ENCODE measurements at regions not wholly inside any gene's neighbourhood (a gene's known extent, or its start where the extent isn't known, plus 50 kb on each side); places are given as distances from the start of the nearest gene placed in this dataset.

- Histone ChIP-seq H3K9me3 (ENCODE audit: control insufficient read depth, insufficient read depth, low read depth, low read length) (no peaks in the 10 kb centered on the region), H3K27ac (ENCODE audit: extremely low read depth, low read depth, low read length) (no peak overlapping the region), H3K4me3 (ENCODE audit: low read depth, low read length) (no peak overlapping the region), H3K4me1 (ENCODE audit: control insufficient read depth, insufficient read depth, low read length) (no peaks in the 10 kb centered on the region), H3K36me3 (ENCODE audit: control insufficient read depth in 2 of 2, insufficient read depth in 1 of 2, low read length in 2 of 2) (no peaks in the 10 kb centered on the region)
- ChIA-PET CTCF (no interaction called here), POLR2A (no interaction called here)
- no peak for TF ChIP-seq IKZF3 (tag by site-specific recombination; IDR thresholded peaks at IDR 0.05)
- TF ChIP-seq SCRT1 (tag by site-specific recombination; IDR thresholded peaks at IDR 0.05; ENCODE audit: borderline replicate concordance), result no peak
Measured at GRCh38 chr4:14178421-14178820, 550.9 kb upstream of the BOD1L1 start.

GRCh38 chr4:14180166-14180565 is 552.6 kb upstream of the BOD1L1 start:
- Histone ChIP-seq H3K36me3 (ENCODE audit: control insufficient read depth in 2 of 2, insufficient read depth in 1 of 2, low read length in 2 of 2) (no peaks in the 10 kb centered on the region), H3K27ac (ENCODE audit: extremely low read depth, low read depth, low read length) (no peak overlapping the region), H3K9me3 (ENCODE audit: control insufficient read depth, insufficient read depth, low read depth, low read length) (no peaks in the 10 kb centered on the region), H3K4me1 (ENCODE audit: control insufficient read depth, insufficient read depth, low read length) (no peaks in the 10 kb centered on the region), H3K4me3 (ENCODE audit: low read depth, low read length) (no peak overlapping the region)
- ChIA-PET CTCF (no interaction called here), POLR2A (no interaction called here)
- TF ChIP-seq ZNF292 (tag by site-specific recombination; IDR thresholded peaks at IDR 0.05; ENCODE audit: borderline replicate concordance, low read depth), result no peak
- no peak for TF ChIP-seq ZNF571 (tag by site-specific recombination; IDR thresholded peaks at IDR 0.05)
- no peak for TF ChIP-seq SCRT1 (tag by site-specific recombination; IDR thresholded peaks at IDR 0.05; ENCODE audit: borderline replicate concordance)
- no peak for TF ChIP-seq ZBTB17 (tag by site-specific recombination; IDR thresholded peaks at IDR 0.05)
- TF ChIP-seq ZNF366 (tag by site-specific recombination; conservative IDR thresholded peaks at IDR 0.05), result no peak
- TF ChIP-seq ZNF518A (tag by site-specific recombination; conservative IDR thresholded peaks at IDR 0.05; ENCODE audit: low read depth), result no peak
- TF ChIP-seq ZNF664 (tag by site-specific recombination; IDR thresholded peaks at IDR 0.05), result no peak

GRCh38 chr4:14180983-14181601 is 553.6 kb upstream of the BOD1L1 start:
- no peak overlapping the region for H3K4me3 ChIP-seq (ENCODE audit: low read depth, low read length)
- H3K9me3 ChIP-seq (ENCODE audit: control insufficient read depth, insufficient read depth, low read depth, low read length), result no peaks in the 10 kb centered on the region
- H3K27ac ChIP-seq (ENCODE audit: extremely low read depth, low read depth, low read length), result no peak overlapping the region
- H3K36me3 ChIP-seq (ENCODE audit: control insufficient read depth in 2 of 2, insufficient read depth in 1 of 2, low read length in 2 of 2), result no peaks in the 10 kb centered on the region
- POLR2A ChIA-PET, result no interaction called here
- CTCF ChIA-PET, result no interaction called here
- no peaks in the 10 kb centered on the region for H3K4me1 ChIP-seq (ENCODE audit: control insufficient read depth, insufficient read depth, low read length)
- TF ChIP-seq ZNF530 (tag by site-specific recombination; IDR thresholded peaks at IDR 0.05; ENCODE audit: low read depth) (no peak), EGR2 (tag by site-specific recombination; IDR thresholded peaks at IDR 0.05; ENCODE audit: low read depth) (no peak), ZFP69B (tag by site-specific recombination; IDR thresholded peaks at IDR 0.05) (no peak), ZNF280D (tag by site-specific recombination; IDR thresholded peaks at IDR 0.05) (no peak), ZNF366 (tag by site-specific recombination; conservative IDR thresholded peaks at IDR 0.05) (no peak), OSR2 (tag by site-specific recombination; IDR thresholded peaks at IDR 0.05) (no peak), ZNF362 (tag by site-specific recombination; IDR thresholded peaks at IDR 0.05) (no peak), ZNF266 (tag by site-specific recombination; IDR thresholded peaks at IDR 0.05; ENCODE audit: low read depth) (no peak), ZNF174 (tag by site-specific recombination; IDR thresholded peaks at IDR 0.05) (no peak), SCRT1 (tag by site-specific recombination; IDR thresholded peaks at IDR 0.05; ENCODE audit: borderline replicate concordance) (no peak), ZFHX2 (tag by site-specific recombination; conservative IDR thresholded peaks at IDR 0.05) (no peak), ZBTB49 (tag by site-specific recombination; IDR thresholded peaks at IDR 0.05; ENCODE audit: low read depth) (no peak), MEIS1 (CRISPR knock-in tag; IDR thresholded peaks at IDR 0.05; ENCODE audit: borderline replicate concordance) (no peak), ZNF248 (tag by site-specific recombination; IDR thresholded peaks at IDR 0.05) (no peak)

All from HEK293 (cell line).